Peyer's patch (tissue), 4 donors: ENCODE measurements at regions not wholly inside any gene's neighbourhood (a gene's known extent, or its start where the extent isn't known, plus 50 kb on each side); places are given as distances from the start of the nearest gene placed in this dataset.

Experiments
- DNase-seq, 3 donors: peaks; one replicate each; pipeline ENCODE4 v3.0.0-alpha.2; 2017 to 2019
- H3K27ac ChIP-seq, 4 donors: fragments of 200-600 bp; sonication (generic); one replicate each; pipeline ENCODE4 v1.5.1; 2016 to 2019
- H3K27me3 ChIP-seq, 2 donors: fragments of 200-600 bp; sonication (generic); one replicate each; pipeline ENCODE4 v1.5.1; 2019
- H3K36me3 ChIP-seq, 3 donors: fragments of 200-600 bp; sonication (generic); one replicate each; pipeline ENCODE4 v1.5.1; 2016 to 2019
- H3K4me1 ChIP-seq, 4 donors: fragments of 200-600 bp; sonication (generic); one replicate each; pipeline ENCODE4 v1.5.1; 2016 to 2019
- H3K4me3 ChIP-seq, 4 donors: fragments of 200-600 bp; sonication (generic); 1 replicate in 3 of 4; 2 replicates in 1 of 4; pipeline ENCODE4 v1.5.1; 2016 to 2019; ENCODE audit warnings: mild to moderate bottlenecking in 1 of 4
- H3K9me3 ChIP-seq, 4 donors: fragments of 200-600 bp; sonication (generic); one replicate each; pipeline ENCODE4 v1.5.1; 2016 to 2019; ENCODE audit warnings: mild to moderate bottlenecking in 1 of 4
- POLR2A ChIP-seq, 2 donors: fragments of 450-650 bp; IDR thresholded peaks; one replicate each; pipeline ENCODE4 v1.5.1; 2017; ENCODE audit warnings: antibody characterized with exemption in 2 of 2, mild to moderate bottlenecking in 2 of 2, moderate library complexity in 2 of 2
- TF ChIP-seq, protein P1 (sequence below), 6 experiments: fragments of 450-650 bp in 4 of 6; fragments of 200-600 bp in 2 of 6; sonication (generic) in 1 of 6; IDR thresholded peaks; one replicate each; pipeline ENCODE4 v1.5.1; 2017 to 2019; ENCODE audit warnings: antibody characterized with exemption in 6 of 6, mild to moderate bottlenecking in 3 of 6, moderate library complexity in 1 of 6

DNA sequence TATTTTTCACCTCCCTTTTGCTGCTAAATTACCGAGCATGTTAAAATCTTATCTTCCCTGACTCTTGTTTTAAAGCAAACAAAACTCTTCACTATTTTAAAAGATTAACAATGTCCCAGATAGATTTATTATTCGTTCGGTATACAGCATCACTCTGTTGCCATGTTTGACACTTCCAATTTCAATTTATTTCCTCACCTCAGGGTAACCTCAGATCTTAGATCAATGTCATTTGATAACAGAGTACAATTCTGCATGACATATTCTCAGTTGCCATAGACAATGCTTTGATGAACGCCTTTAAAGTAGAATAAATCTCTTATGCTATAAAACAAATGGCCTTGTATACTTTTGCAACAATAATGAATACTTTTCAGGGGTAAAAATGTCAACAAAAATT, 1078.1 kb upstream of the IGFBP7 start:
- H3K27ac ChIP-seq, result no peak overlapping the region
- no peak for DNase-seq
- no peaks in the 10 kb centered on the region for H3K36me3 ChIP-seq
- no peak for TF ChIP-seq POLR2A (IDR thresholded peaks at IDR 0.05)
- TF ChIP-seq, protein P1, sequence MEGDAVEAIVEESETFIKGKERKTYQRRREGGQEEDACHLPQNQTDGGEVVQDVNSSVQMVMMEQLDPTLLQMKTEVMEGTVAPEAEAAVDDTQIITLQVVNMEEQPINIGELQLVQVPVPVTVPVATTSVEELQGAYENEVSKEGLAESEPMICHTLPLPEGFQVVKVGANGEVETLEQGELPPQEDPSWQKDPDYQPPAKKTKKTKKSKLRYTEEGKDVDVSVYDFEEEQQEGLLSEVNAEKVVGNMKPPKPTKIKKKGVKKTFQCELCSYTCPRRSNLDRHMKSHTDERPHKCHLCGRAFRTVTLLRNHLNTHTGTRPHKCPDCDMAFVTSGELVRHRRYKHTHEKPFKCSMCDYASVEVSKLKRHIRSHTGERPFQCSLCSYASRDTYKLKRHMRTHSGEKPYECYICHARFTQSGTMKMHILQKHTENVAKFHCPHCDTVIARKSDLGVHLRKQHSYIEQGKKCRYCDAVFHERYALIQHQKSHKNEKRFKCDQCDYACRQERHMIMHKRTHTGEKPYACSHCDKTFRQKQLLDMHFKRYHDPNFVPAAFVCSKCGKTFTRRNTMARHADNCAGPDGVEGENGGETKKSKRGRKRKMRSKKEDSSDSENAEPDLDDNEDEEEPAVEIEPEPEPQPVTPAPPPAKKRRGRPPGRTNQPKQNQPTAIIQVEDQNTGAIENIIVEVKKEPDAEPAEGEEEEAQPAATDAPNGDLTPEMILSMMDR (IDR thresholded peaks at IDR 0.05), result no peak
- H3K9me3 ChIP-seq, result no peaks in the 10 kb centered on the region
- no peaks in the 10 kb centered on the region for H3K4me1 ChIP-seq
- H3K4me3 ChIP-seq, result no peak overlapping the region
- no peaks in the 10 kb centered on the region for H3K27me3 ChIP-seq

DNA sequence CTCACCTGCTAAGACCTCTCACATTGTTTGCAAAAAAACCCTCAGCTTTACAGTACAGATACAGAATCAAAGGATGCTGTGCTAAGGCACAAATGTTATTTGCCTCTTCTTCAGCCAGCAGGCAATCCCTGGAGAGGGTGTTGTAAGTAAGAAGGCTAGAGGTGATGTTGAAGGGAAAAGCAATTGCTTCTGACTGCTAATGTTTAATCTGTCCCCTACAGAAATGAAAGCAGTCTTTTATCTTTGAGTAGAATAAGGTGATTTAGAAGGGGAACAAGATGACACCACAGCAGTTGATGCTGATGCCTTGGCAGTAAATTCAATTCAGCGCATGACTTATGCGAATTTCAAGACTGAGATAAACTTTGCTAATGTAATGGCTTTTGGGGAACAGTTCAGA, 1064.8 kb upstream of the IGFBP7 start:
- no peak overlapping the region for H3K27ac ChIP-seq
- no peaks in the 10 kb centered on the region for H3K27me3 ChIP-seq
- H3K9me3 ChIP-seq, result no peaks in the 10 kb centered on the region
- H3K4me3 ChIP-seq, result no peak overlapping the region
- DNase-seq, result no peak
- no peaks in the 10 kb centered on the region for H3K4me1 ChIP-seq
- TF ChIP-seq, protein P1 (IDR thresholded peaks at IDR 0.05), result no peak
- no peak for TF ChIP-seq POLR2A (IDR thresholded peaks at IDR 0.05)
- no peaks in the 10 kb centered on the region for H3K36me3 ChIP-seq

DNA sequence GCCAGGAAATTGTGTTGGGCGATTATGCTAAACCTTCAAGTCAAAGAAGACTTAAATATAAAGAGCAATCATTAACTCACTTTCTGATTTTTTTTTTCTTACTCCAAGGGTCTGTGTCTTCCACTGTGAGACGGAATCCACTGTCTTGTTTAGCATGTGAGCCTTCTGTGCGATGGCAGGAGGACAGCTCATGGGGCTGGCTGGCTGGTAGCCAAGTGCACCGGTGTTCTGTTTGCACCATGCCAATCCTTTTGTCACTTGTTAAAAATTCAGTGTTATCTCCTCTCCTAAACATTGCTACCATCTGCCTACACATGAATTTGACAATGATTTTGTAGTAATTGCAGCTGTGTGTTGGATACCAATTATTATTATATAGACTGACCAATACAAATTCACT, 1056.3 kb upstream of the IGFBP7 start:
- H3K4me3 ChIP-seq, result no peak overlapping the region
- DNase-seq, result no peak
- TF ChIP-seq, protein P1 (IDR thresholded peaks at IDR 0.05), result no peak
- no peak for TF ChIP-seq POLR2A (IDR thresholded peaks at IDR 0.05)

DNA sequence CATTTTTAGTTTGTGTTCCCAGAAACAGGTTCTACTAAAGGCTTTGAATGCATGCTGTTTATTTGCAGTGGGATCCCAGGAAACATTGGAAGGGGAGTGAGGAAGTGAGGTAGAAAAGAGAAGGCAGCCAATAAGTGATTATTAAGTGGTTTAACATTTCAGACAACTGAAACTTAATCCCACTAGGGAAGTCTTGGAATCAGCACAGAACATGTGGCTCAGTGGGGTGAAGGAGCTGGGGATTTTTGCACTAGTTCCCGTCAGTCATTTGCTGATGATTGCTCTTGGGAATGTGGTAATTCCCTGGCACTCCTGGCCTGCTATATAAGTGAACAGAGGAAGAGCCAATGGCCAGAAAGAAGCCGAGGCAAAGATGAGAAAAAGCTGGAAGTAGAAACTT, 1053.0 kb upstream of the IGFBP7 start:
- Histone ChIP-seq H3K36me3 (no peaks in the 10 kb centered on the region), H3K27ac (no peak overlapping the region), H3K4me1 (no peaks in the 10 kb centered on the region), H3K27me3 (no peaks in the 10 kb centered on the region), H3K9me3 (no peaks in the 10 kb centered on the region), H3K4me3 (no peak overlapping the region)
- DNase-seq, result no peak
- TF ChIP-seq POLR2A (IDR thresholded peaks at IDR 0.05), result no peak
- TF ChIP-seq, protein P1 (IDR thresholded peaks at IDR 0.05), result no peak

More for the DNA sequence above, 1056.3 kb upstream of the IGFBP7 start:
- Histone ChIP-seq H3K27me3 (no peaks in the 10 kb centered on the region), H3K9me3 (no peaks in the 10 kb centered on the region), H3K36me3 (no peaks in the 10 kb centered on the region), H3K4me1 (no peaks in the 10 kb centered on the region), H3K27ac (no peak overlapping the region)

DNA sequence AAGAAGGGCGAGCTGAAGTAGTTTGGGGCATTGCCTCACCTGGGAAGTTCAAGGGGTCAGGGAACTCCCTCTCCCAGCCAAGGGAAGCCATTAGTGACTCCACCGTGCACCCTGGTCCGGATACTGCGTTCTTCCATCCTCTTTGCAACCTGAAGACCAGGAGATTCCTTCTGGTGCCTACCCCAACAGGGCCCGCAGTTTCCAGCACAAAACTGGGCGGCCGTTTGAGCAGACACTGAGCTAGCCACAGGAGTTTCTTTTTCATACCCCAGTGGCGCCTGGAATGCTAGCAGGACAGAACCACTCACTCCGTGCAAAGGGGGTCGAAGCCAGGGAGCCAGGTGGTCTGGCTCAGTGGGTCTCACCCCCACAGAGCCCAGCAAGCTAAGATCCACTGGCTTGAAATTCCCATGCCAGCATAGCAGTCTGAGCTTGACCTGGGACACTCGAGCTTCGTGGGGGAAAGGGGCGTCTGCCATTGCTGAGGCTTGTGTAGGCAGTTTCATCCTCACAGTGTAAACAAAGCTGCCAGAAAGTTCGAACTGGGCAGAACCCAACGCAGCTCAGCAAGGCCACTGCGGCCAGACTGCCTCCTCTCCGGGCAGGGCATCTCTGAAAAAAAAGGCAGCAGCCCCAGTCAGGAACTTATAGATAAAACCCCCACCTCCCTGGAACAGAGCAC, 1039.4 kb upstream of the IGFBP7 start:
- Histone ChIP-seq H3K9me3 (no peaks in the 10 kb centered on the region), H3K4me1 (no peaks in the 10 kb centered on the region), H3K27me3 (no peaks in the 10 kb centered on the region), H3K36me3 (no peaks in the 10 kb centered on the region), H3K27ac (no peak overlapping the region), H3K4me3 (no peak overlapping the region)
- no peak for DNase-seq
- TF ChIP-seq POLR2A (IDR thresholded peaks at IDR 0.05), result no peak
- TF ChIP-seq, protein P1 (IDR thresholded peaks at IDR 0.05), result no peak

DNA sequence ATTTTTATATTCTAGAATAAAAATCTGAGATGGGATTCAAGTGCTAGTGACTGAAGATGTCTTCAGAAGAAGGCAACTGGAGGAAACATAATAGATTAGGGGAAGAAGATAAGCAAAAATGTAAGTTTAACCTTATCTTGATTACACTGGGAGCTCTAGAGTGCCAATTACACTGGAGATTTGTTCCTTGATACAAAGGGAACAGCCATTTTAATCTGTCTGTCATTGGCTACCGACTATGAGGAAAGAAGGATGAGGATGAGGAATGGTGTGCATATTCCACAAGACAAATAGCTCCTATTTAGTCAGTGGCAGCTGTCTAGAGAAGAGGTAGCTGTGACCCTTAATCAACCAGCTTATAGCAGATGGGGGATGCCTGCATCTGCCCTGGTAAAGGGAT, 1034.5 kb upstream of the IGFBP7 start:
- H3K27me3 ChIP-seq, result no peaks in the 10 kb centered on the region
- H3K4me1 ChIP-seq, result no peaks in the 10 kb centered on the region
- no peak for DNase-seq
- no peak for TF ChIP-seq POLR2A (IDR thresholded peaks at IDR 0.05)
- TF ChIP-seq, protein P1 (IDR thresholded peaks at IDR 0.05), result no peak
- H3K36me3 ChIP-seq, result no peaks in the 10 kb centered on the region
- H3K27ac ChIP-seq, result no peak overlapping the region
- H3K9me3 ChIP-seq, result no peaks in the 10 kb centered on the region
- no peak overlapping the region for H3K4me3 ChIP-seq
